Endothelial cell of umbilical vein (primary cell): ENCODE measurements at regions not wholly inside any gene's neighbourhood (a gene's known extent, or its start where the extent isn't known, plus 50 kb on each side); places are given as distances from the start of the nearest gene placed in this dataset.

ENCODE experiments used
- BruUV-seq: library from RNA; stranded (reverse); fragments of 400-500 nt; replicated peaks from 2 replicates; lab custom pipeline; 2021; lab: Mats Ljungman, UMichigan
- CTCF ChIA-PET: fragments of 300-600, 350-600 bp; sonication (Branson Sonifier 250); formaldehyde crosslinking; loops from one replicate; lab custom pipeline; 2021; ENCODE audit warnings: antibody characterized with exemption, inconsistent platforms; lab: Charles Lee
- POLR2A ChIA-PET: fragments of 300-600, 350-600 bp; sonication (Branson Sonifier 250); formaldehyde crosslinking; loops from one replicate; lab custom pipeline; 2021; ENCODE audit warnings: antibody characterized with exemption, inconsistent platforms; lab: Charles Lee
- DNase-seq: peaks from one replicate; pipeline ENCODE4 v3.0.0-alpha.2; 2011; ENCODE audit warnings: low read depth, low spot score
- FAIRE-seq: peaks from 2 replicates; lab custom pipeline; 2011; peaks lifted over from hg19 to GRCh38; lab: Jason Lieb, UNC
- H2AFZ ChIP-seq: 2 replicates; pipeline ENCODE4 v1.6.0; 2012; ENCODE audit warnings: low read depth, low read length, control low read depth, inconsistent platforms
- H3K27ac ChIP-seq: 2 replicates; pipeline ENCODE4 v1.5.1; 2011; ENCODE audit warnings: low read depth, mild to moderate bottlenecking, control low read depth, low read length, moderate library complexity; ENCODE audit not compliant: insufficient read depth
- H3K27me3 ChIP-seq, 2 experiments: 2 replicates each; pipeline versions ENCODE4 v1.6.0 to v1.6.1; 2011; ENCODE audit warnings: low read length in 2 of 2, mixed read lengths in 1 of 2; ENCODE audit not compliant: control insufficient read depth in 2 of 2, insufficient read depth in 2 of 2
- H3K36me3 ChIP-seq, 2 experiments: 2 replicates in 1 of 2; 3 replicates in 1 of 2; pipeline ENCODE4 v1.5.1; 2011; ENCODE audit warnings: low read length in 2 of 2, mild to moderate bottlenecking in 1 of 2, moderate library complexity in 1 of 2; ENCODE audit not compliant: control insufficient read depth in 2 of 2, insufficient read depth in 2 of 2; ENCODE audit errors: extremely low read depth in 1 of 2
- H3K4me1 ChIP-seq: 3 replicates; pipeline ENCODE4 v1.5.1; 2011; ENCODE audit warnings: mild to moderate bottlenecking, low read length; ENCODE audit not compliant: control insufficient read depth, insufficient read depth; ENCODE audit errors: extremely low read depth
- H3K4me2 ChIP-seq: 2 replicates; pipeline ENCODE4 v1.6.1; 2011; ENCODE audit warnings: low read length, control low read depth, mixed read lengths; ENCODE audit not compliant: insufficient read depth
- H3K4me3 ChIP-seq, 3 experiments: fragments of 200-600 bp in 1 of 3; sonication (generic), shearing (Covaris generic) in 1 of 3; replicated peaks in 1 of 3; 2 replicates each; pipeline ENCODE4 v1.5.1; 2011 to 2016; ENCODE audit warnings: control low read depth in 3 of 3, low read length in 3 of 3, mild to moderate bottlenecking in 2 of 3, inconsistent platforms in 1 of 3, low read depth in 1 of 3, moderate library complexity in 1 of 3; ENCODE audit not compliant: insufficient read depth in 1 of 3
- H3K79me2 ChIP-seq: 2 replicates; pipeline ENCODE4 v1.6.0; 2012; ENCODE audit warnings: low read length, inconsistent platforms; ENCODE audit not compliant: control insufficient read depth, insufficient read depth
- H3K9ac ChIP-seq: replicated peaks from 2 replicates; pipeline ENCODE3; 2011; ENCODE audit warnings: low read length, control low read depth; ENCODE audit not compliant: insufficient read depth; ENCODE audit errors: extremely low read depth
- H3K9me1 ChIP-seq: replicated peaks from 3 replicates; pipeline ENCODE4 v1.6.0; 2011; ENCODE audit warnings: mild to moderate bottlenecking, low read length; ENCODE audit not compliant: control insufficient read depth, insufficient read depth; ENCODE audit errors: extremely low read depth
- H3K9me3 ChIP-seq: replicated peaks from 2 replicates; pipeline ENCODE4 v1.5.1; 2012; ENCODE audit warnings: low read length, inconsistent platforms; ENCODE audit not compliant: control insufficient read depth, insufficient read depth
- H4K20me1 ChIP-seq: replicated peaks from 2 replicates; pipeline ENCODE3; 2011; ENCODE audit warnings: mild to moderate bottlenecking, low read length; ENCODE audit not compliant: control insufficient read depth, insufficient read depth; ENCODE audit errors: extremely low read depth
- CTCF ChIP-seq, 2 donors: IDR thresholded peaks; 1 replicate in 1 of 2; 2 replicates in 1 of 2; pipeline ENCODE4 v1.5.1; 2011; ENCODE audit warnings: low read length in 2 of 2, mild to moderate bottlenecking in 2 of 2, moderate library complexity in 2 of 2, control low read depth in 1 of 2, inconsistent platforms in 1 of 2, low read depth in 1 of 2; ENCODE audit not compliant: insufficient read depth in 1 of 2; ENCODE audit errors: extremely low read depth in 1 of 2
- EZH2 ChIP-seq: IDR thresholded peaks from 2 replicates; pipeline ENCODE4 v1.6.1; 2012; ENCODE audit warnings: borderline replicate concordance, low read depth, mild to moderate bottlenecking, moderate library complexity, low read length, inconsistent platforms; ENCODE audit not compliant: severe bottlenecking
- FOS ChIP-seq: IDR thresholded peaks from 2 replicates; pipeline ENCODE4 v1.6.1; 2011; ENCODE audit warnings: mild to moderate bottlenecking, low read length, moderate library complexity, borderline replicate concordance; ENCODE audit not compliant: insufficient read depth
- GATA2 ChIP-seq: IDR thresholded peaks from 2 replicates; pipeline ENCODE4 v1.7.0; 2011; ENCODE audit warnings: low read depth, mild to moderate bottlenecking, moderate library complexity, mixed read lengths, low read length; ENCODE audit not compliant: insufficient read length, insufficient read depth
- JUN ChIP-seq: IDR thresholded peaks from 2 replicates; pipeline ENCODE4 v1.6.1; 2011; ENCODE audit warnings: borderline replicate concordance, low read depth; ENCODE audit not compliant: insufficient read length, insufficient read depth
- MAX ChIP-seq: IDR thresholded peaks from 2 replicates; pipeline ENCODE4 v1.6.1; 2011; ENCODE audit not compliant: insufficient read depth, insufficient read length
- MYC ChIP-seq: IDR thresholded peaks from one replicate; pipeline ENCODE4 v1.6.1; 2011; ENCODE audit warnings: mild to moderate bottlenecking, low read depth, low read length
- POLR2A ChIP-seq: IDR thresholded peaks from 2 replicates; pipeline ENCODE4 v1.6.1; 2012; ENCODE audit warnings: low read depth, mild to moderate bottlenecking, control low read depth, low read length
- POLR2AphosphoS5 ChIP-seq: IDR thresholded peaks from 2 replicates; pipeline ENCODE4 v1.6.1; 2012; ENCODE audit warnings: low read depth, mild to moderate bottlenecking, control low read depth, low read length, moderate library complexity; ENCODE audit not compliant: insufficient read depth
- dilution Hi-C: fragments of 300-500 bp; cut with MboI; formaldehyde crosslinking; loops from one replicate; pipeline ENCODE4 v1.15.0; 2019; ENCODE audit warnings: low sequenced_read_pairs; ENCODE audit not compliant: extremely low pct_ligation_motif_present
- intact Hi-C: fragments of 100-400 bp; cut with micrococcal nuclease; formaldehyde crosslinking; loops from one replicate; pipeline ENCODE4 v1.10.0; 2022

GRCh38 chr2:788227-789032, 111.2 kb upstream of the TMEM18 start:
- Histone ChIP-seq H3K27me3 (no peaks in the 10 kb centered on the region), H3K9me1 (no peaks in the 10 kb centered on the region), H3K9me3 (peaks cover 7% of the 10 kb centered on the region), H3K9ac (no peak overlapping the region), H2AFZ (no peak overlapping the region), H3K4me1 (no peaks in the 10 kb centered on the region), H3K79me2 (no peaks in the 10 kb centered on the region), H3K4me2 (no peak overlapping the region), H3K27ac (no peak overlapping the region), H3K36me3 (no peaks in the 10 kb centered on the region), H3K4me3 (no peak overlapping the region), H4K20me1 (no peaks in the 10 kb centered on the region)
- intact Hi-C loops = no loop called here
- BruUV-seq = no TSS peak
- TF ChIP-seq CTCF (IDR thresholded peaks at IDR 0.05; ENCODE audit: extremely low read depth in 1 of 2, insufficient read depth in 1 of 2, low read depth in 1 of 2, low read length in 2 of 2) (no peak), FOS (no peak), GATA2 (no peak), MAX (no peak)
- DNase-seq (no peak), FAIRE-seq (no peak)
- ChIA-PET POLR2A (no interaction called here), CTCF (no interaction called here)
- dilution Hi-C loops = no loop called here

GRCh38 chr2:784753-785152, 107.5 kb upstream of the TMEM18 start:
- H3K4me3 ChIP-seq = no peak overlapping the region
- POLR2A ChIA-PET = no interaction called here

More at GRCh38 chr2:784753-785152, 107.5 kb upstream of the TMEM18 start:
- no peak for DNase-seq
- H3K9ac ChIP-seq = no peak overlapping the region
- TF ChIP-seq POLR2AphosphoS5 (no peak), MAX (no peak), CTCF (IDR thresholded peaks at IDR 0.05; ENCODE audit: extremely low read depth in 1 of 2, insufficient read depth in 1 of 2, low read depth in 1 of 2, low read length in 2 of 2) (no peak), MYC (no peak), JUN (no peak), POLR2A (no peak), EZH2 (no peak)
- no peak overlapping the region for H3K4me2 ChIP-seq
- BruUV-seq = no TSS peak
- peaks cover 4% of the 10 kb centered on the region for H3K9me3 ChIP-seq
- CTCF ChIA-PET = no interaction called here
- no peaks in the 10 kb centered on the region for H3K36me3 ChIP-seq
- no peak overlapping the region for H2AFZ ChIP-seq
- H3K9me1 ChIP-seq = no peaks in the 10 kb centered on the region
- H3K79me2 ChIP-seq = no peaks in the 10 kb centered on the region
- H3K4me1 ChIP-seq = no peaks in the 10 kb centered on the region
- no peak for FAIRE-seq
- no peaks in the 10 kb centered on the region for H3K27me3 ChIP-seq
- H4K20me1 ChIP-seq = no peaks in the 10 kb centered on the region
- no peak overlapping the region for H3K27ac ChIP-seq
- dilution Hi-C loops (no loop called here), intact Hi-C loops (no loop called here)
